ENCODE measurements at regions not wholly inside any gene's neighbourhood (a gene's known extent, or its start where the extent isn't known, plus 50 kb on each side); places are given as distances from the start of the nearest gene placed in this dataset.
"Not testable (repeated sequence)": the region's sequence is repeated elsewhere in the genome, so short reads cannot be mapped to it uniquely, and the experiment has no call there.

DNA sequence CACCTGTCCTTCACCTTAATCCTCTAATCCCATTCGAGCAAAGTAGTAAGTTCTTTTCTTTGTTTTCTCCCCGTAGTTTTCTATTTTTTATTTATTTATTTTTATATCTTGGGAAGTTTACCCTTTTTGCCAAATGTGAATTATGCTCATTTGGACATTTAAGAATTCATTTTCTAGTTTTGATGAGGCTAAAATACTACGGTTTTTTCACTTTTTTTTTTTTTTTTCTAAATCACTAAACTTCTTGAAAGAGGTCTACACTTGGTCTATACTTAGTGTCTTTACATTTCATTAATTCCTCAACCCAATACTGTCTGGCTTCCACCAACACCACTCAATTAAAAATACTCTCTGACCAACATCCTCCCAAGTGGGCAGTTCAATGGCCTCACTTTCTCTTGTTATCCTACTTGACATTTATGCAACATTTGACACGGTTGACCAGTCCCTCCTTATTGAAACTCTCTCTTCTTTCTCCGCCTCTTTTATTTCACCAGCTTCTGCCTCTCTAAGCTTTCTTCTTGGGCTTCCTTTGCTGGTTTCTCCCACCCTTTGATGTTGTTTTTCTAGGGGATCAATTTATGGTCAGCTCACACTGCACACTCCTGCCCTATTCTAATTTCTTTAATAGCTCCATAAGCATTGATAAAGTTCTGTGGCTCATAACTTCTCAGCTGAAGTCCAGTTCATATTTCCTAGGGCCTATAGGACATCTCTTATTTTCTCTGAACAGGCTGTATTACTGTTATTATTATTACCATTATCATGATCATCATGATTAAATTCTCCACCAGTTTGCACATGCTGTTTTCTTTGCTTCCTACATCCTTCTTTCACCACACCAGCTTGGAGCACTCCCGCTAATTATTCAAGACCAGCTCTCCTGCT is 72.6 kb upstream of the CITED2 start:
- no peak overlapping the region for H3K27ac ChIP-seq (ENCODE audit: low read length)
- no peak overlapping the region for H3K4me2 ChIP-seq (ENCODE audit: low read depth, low read length)
- TF ChIP-seq EZH2phosphoT487 (IDR thresholded peaks at IDR 0.05; ENCODE audit: low read length) (no peak), CTCF (IDR thresholded peaks at IDR 0.05; ENCODE audit: low read length) (no peak), EZH2 (optimal IDR thresholded peaks at IDR 0.05; ENCODE audit: low read depth, low read length) (no peak)
- no peak overlapping the region for H3K4me3 ChIP-seq (ENCODE audit: low read length)
- H3K9me3 ChIP-seq (replicated peaks; ENCODE audit: insufficient read depth, low read length) = no peaks in the 10 kb centered on the region
- H3K36me3 ChIP-seq (replicated peaks; ENCODE audit: insufficient read depth, low read length) = no peaks in the 10 kb centered on the region
- H3K4me1 ChIP-seq (ENCODE audit: low read length) = peaks cover 38% of the 10 kb centered on the region
- no peaks in the 10 kb centered on the region for H4K20me1 ChIP-seq (ENCODE audit: insufficient read depth, low read length)
- DNase-seq = no peak
- no peaks in the 10 kb centered on the region for H3K9me2 ChIP-seq (replicated peaks; ENCODE audit: insufficient read depth, low read length)
- H3K9ac ChIP-seq (ENCODE audit: low read length) = no peak overlapping the region
- H3F3A ChIP-seq (ENCODE audit: insufficient read depth, low read length) = peaks cover 9% of the 10 kb centered on the region; the same call in 1 of the 2 replicates
- H3K79me2 ChIP-seq (ENCODE audit: low read length) = no peaks in the 10 kb centered on the region
- H2AFZ ChIP-seq (ENCODE audit: low read length) = no peak overlapping the region
- no peaks in the 10 kb centered on the region for H3K27me3 ChIP-seq (replicated peaks; ENCODE audit: insufficient read depth, low read length)

- no peak overlapping the region for H3K9ac ChIP-seq (ENCODE audit: low read length)
- H3K27me3 ChIP-seq (replicated peaks; ENCODE audit: insufficient read depth, low read length) = no peaks in the 10 kb centered on the region
- TF ChIP-seq EZH2phosphoT487 (IDR thresholded peaks at IDR 0.05; ENCODE audit: low read length) (no peak), CTCF (IDR thresholded peaks at IDR 0.05; ENCODE audit: low read length) (no peak), EZH2 (optimal IDR thresholded peaks at IDR 0.05; ENCODE audit: low read depth, low read length) (no peak)
- DNase-seq = no peak
- no peaks in the 10 kb centered on the region for H3K79me2 ChIP-seq (ENCODE audit: low read length)
- H2AFZ ChIP-seq (ENCODE audit: low read length) = no peak overlapping the region
- H3F3A ChIP-seq (ENCODE audit: insufficient read depth, low read length) = peaks cover 9% of the 10 kb centered on the region; the same call in 1 of the 2 replicates
- H3K4me1 ChIP-seq (ENCODE audit: low read length) = peaks cover 38% of the 10 kb centered on the region
- no peaks in the 10 kb centered on the region for H3K9me2 ChIP-seq (replicated peaks; ENCODE audit: insufficient read depth, low read length)
- no peaks in the 10 kb centered on the region for H3K36me3 ChIP-seq (replicated peaks; ENCODE audit: insufficient read depth, low read length)
- no peak overlapping the region for H3K4me2 ChIP-seq (ENCODE audit: low read depth, low read length)
- no peak overlapping the region for H3K27ac ChIP-seq (ENCODE audit: low read length)
- H4K20me1 ChIP-seq (ENCODE audit: insufficient read depth, low read length) = no peaks in the 10 kb centered on the region
- H3K9me3 ChIP-seq (replicated peaks; ENCODE audit: insufficient read depth, low read length) = no peaks in the 10 kb centered on the region
- H3K4me3 ChIP-seq (ENCODE audit: low read length) = no peak overlapping the region
Measured at GRCh38 chr6:139446138-139446715, 71.8 kb upstream of the CITED2 start.

DNA sequence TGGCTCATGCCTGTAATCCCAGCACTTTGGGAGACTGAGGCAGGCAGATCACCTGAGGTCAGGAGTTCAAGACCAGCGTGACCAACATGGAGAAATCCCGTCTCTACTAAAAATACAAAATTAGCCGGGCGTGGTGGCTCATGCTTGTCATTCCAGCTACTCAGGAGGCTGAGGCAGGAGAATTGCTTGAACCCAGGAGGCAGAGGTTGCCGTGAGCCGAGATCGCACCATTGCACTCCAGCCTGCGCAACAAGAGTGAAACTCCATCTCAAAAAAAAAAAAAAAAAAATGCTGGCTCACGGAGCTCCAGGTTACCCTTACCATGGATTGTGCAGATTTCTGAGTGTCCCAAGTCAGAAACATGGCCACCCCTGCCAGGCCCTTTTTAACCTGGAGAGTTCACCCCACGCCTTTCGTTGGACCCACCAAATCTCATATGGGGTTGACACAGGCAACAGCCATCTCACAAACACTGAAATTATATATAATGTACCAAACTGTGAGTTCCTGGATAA is 69.9 kb upstream of the CITED2 start:
- not testable (repeated sequence) for H3K79me2 ChIP-seq (ENCODE audit: low read length); H4K20me1 ChIP-seq (ENCODE audit: insufficient read depth, low read length); H2AFZ ChIP-seq (ENCODE audit: low read length); H3K9me3 ChIP-seq (replicated peaks; ENCODE audit: insufficient read depth, low read length); H3K9me2 ChIP-seq (replicated peaks; ENCODE audit: insufficient read depth, low read length); H3K36me3 ChIP-seq (replicated peaks; ENCODE audit: insufficient read depth, low read length); DNase-seq; H3F3A ChIP-seq (ENCODE audit: insufficient read depth, low read length); H3K4me3 ChIP-seq (ENCODE audit: low read length); H3K27me3 ChIP-seq (replicated peaks; ENCODE audit: insufficient read depth, low read length); H3K9ac ChIP-seq (ENCODE audit: low read length); H3K4me2 ChIP-seq (ENCODE audit: low read depth, low read length); H3K27ac ChIP-seq (ENCODE audit: low read length)
- H3K4me1 ChIP-seq (ENCODE audit: low read length) = peaks cover 35% of the 10 kb centered on the region
